Vagina (tissue), 2 donors: ENCODE measurements at regions not wholly inside any gene's neighbourhood (a gene's known extent, or its start where the extent isn't known, plus 50 kb on each side); places are given as distances from the start of the nearest gene placed in this dataset.

ENCODE experiments used
- POLR2A ChIP-seq, 2 donors: fragments of 450-650 bp; IDR thresholded peaks; one replicate each; pipeline ENCODE4 v1.6.1; 2017; ENCODE audit warnings: antibody characterized with exemption in 2 of 2, mild to moderate bottlenecking in 2 of 2, moderate library complexity in 2 of 2
- POLR2AphosphoS5 ChIP-seq, 2 donors: sonication (generic); formaldehyde crosslinking; IDR thresholded peaks; one replicate each; pipeline ENCODE4 v1.9.0; 2017; ENCODE audit warnings: antibody characterized with exemption in 2 of 2, mild to moderate bottlenecking in 2 of 2, low read depth in 1 of 2; ENCODE audit not compliant: insufficient read depth in 1 of 2

DNA sequence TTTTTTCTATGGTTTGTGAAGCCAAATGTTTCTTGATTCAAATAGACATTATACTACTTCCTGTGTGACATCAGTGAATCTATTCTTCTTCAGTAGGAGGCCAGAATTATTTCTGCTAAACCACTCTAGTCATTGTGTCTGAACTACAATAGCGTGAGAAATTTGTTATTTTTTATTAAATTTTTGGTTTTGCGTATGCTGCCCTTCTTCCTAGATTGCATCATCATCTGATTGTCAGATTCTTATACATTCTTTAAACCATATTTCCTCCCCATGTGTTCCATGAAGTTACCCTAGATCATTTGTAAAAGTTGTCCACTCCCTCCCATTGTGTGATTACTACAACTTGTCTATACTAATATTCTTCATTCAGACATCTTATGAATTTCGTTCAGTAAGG lies 187.8 kb upstream of the SPRY2 start:
- TF ChIP-seq POLR2A (IDR thresholded peaks at IDR 0.05) (no peak), POLR2AphosphoS5 (IDR thresholded peaks at IDR 0.05; ENCODE audit: insufficient read depth in 1 of 2, low read depth in 1 of 2) (no peak)
